ENCODE measurements at regions not wholly inside any gene's neighbourhood (a gene's known extent, or its start where the extent isn't known, plus 50 kb on each side); places are given as distances from the start of the nearest gene placed in this dataset.

DNA sequence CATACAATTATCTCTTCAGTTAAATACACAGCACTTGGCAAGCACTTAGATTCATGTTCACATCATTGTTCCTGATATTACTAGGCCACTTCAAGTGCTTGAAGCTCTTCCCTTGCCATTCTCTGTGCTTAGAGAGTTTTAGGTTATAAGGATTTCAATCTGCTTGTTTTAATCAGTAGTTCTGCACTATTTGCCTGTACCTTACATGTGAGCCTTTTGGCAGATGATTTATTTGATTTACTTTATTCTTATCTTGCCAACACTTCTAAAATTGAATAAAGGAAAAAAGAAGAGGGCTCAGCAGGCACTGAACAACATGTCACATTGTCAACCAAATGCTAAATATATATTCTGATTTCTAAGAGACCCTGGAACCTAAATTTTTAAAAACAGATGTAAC is 363.8 kb upstream of the USP15 start:
- no peak for TF ChIP-seq HNF4G (IDR thresholded peaks at IDR 0.05)
- peak in 1 of 2 donors; percentile 39 for TF ChIP-seq RXRA (IDR thresholded peaks at IDR 0.05)
- TF ChIP-seq JUND (IDR thresholded peaks at IDR 0.05): no peak
- TF ChIP-seq RAD21 (IDR thresholded peaks at IDR 0.05): peak in 1 of 2 donors; percentile 34
- TF ChIP-seq, protein P1, sequence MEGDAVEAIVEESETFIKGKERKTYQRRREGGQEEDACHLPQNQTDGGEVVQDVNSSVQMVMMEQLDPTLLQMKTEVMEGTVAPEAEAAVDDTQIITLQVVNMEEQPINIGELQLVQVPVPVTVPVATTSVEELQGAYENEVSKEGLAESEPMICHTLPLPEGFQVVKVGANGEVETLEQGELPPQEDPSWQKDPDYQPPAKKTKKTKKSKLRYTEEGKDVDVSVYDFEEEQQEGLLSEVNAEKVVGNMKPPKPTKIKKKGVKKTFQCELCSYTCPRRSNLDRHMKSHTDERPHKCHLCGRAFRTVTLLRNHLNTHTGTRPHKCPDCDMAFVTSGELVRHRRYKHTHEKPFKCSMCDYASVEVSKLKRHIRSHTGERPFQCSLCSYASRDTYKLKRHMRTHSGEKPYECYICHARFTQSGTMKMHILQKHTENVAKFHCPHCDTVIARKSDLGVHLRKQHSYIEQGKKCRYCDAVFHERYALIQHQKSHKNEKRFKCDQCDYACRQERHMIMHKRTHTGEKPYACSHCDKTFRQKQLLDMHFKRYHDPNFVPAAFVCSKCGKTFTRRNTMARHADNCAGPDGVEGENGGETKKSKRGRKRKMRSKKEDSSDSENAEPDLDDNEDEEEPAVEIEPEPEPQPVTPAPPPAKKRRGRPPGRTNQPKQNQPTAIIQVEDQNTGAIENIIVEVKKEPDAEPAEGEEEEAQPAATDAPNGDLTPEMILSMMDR (IDR thresholded peaks at IDR 0.05; ENCODE audit: low read depth, low read length, missing input control): no peak
- TF ChIP-seq HNF4A (conservative IDR thresholded peaks at IDR 0.05): peak; percentile 20 to 64
- TF ChIP-seq FOXA2 (IDR thresholded peaks at IDR 0.05): peak; percentile 25
- TF ChIP-seq, protein P2, sequence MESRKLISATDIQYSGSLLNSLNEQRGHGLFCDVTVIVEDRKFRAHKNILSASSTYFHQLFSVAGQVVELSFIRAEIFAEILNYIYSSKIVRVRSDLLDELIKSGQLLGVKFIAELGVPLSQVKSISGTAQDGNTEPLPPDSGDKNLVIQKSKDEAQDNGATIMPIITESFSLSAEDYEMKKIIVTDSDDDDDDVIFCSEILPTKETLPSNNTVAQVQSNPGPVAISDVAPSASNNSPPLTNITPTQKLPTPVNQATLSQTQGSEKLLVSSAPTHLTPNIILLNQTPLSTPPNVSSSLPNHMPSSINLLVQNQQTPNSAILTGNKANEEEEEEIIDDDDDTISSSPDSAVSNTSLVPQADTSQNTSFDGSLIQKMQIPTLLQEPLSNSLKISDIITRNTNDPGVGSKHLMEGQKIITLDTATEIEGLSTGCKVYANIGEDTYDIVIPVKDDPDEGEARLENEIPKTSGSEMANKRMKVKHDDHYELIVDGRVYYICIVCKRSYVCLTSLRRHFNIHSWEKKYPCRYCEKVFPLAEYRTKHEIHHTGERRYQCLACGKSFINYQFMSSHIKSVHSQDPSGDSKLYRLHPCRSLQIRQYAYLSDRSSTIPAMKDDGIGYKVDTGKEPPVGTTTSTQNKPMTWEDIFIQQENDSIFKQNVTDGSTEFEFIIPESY (IDR thresholded peaks at IDR 0.05): no peak
- no peaks in the 10 kb centered on the region for H3K27me3 ChIP-seq (ENCODE audit: control insufficient read depth in 4 of 4, insufficient read depth in 4 of 4, low read length in 3 of 4)
- peak overlapping the region in 1 of 2 donors; percentile 5 for H3K27ac ChIP-seq (ENCODE audit: low read depth in 1 of 2, low read length in 2 of 2)
- H3K36me3 ChIP-seq (ENCODE audit: control insufficient read depth in 4 of 4, insufficient read depth in 3 of 4, low read depth in 1 of 4, low read length in 3 of 4): no peaks in the 10 kb centered on the region
- no peak overlapping the region for H3K9ac ChIP-seq (ENCODE audit: low read depth in 1 of 2, low read length in 2 of 2)
- H3K4me3 ChIP-seq (ENCODE audit: low read depth in 1 of 3, low read length in 3 of 3): no peak overlapping the region
- DNase-seq (ENCODE audit: low spot score): no peak
- H3K9me3 ChIP-seq (ENCODE audit: control insufficient read depth in 4 of 4, low read length in 3 of 4): peaks cover 3 to 10% (median 4%) of the 10 kb centered on the region in 4 donors
- peaks cover 4 to 52% (median 35%) of the 10 kb centered on the region in 4 donors for H3K4me1 ChIP-seq (ENCODE audit: control insufficient read depth in 4 of 4, insufficient read depth in 4 of 4, low read length in 3 of 4)

DNA sequence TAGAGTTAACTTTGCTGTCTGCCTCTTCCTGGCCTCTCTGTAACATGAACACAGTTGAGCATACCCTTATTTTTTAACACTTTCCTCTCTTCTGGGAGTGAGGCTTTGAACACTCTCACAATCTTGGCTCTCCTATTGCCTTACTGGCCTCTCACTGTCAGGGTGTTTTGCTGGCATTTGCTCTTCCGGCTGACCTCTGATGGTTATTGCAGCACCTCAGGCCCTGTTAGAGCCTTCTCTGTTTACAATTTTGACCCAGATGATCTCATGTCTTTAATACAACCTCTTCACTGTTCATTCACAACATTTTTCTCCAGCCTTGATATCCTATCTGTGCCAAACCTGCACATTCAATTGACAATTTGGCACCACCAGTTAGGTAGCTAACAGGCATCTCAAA is 357.8 kb upstream of the USP15 start:
- Histone ChIP-seq H3K36me3 (ENCODE audit: control insufficient read depth in 4 of 4, insufficient read depth in 3 of 4, low read depth in 1 of 4, low read length in 3 of 4) (no peaks in the 10 kb centered on the region), H3K9ac (ENCODE audit: low read depth in 1 of 2, low read length in 2 of 2) (no peak overlapping the region), H3K4me1 (ENCODE audit: control insufficient read depth in 4 of 4, insufficient read depth in 4 of 4, low read length in 3 of 4) (peaks cover 0 to under 1% (median 0%) of the 10 kb centered on the region in 4 donors), H3K27me3 (ENCODE audit: control insufficient read depth in 4 of 4, insufficient read depth in 4 of 4, low read length in 3 of 4) (no peaks in the 10 kb centered on the region), H3K9me3 (ENCODE audit: control insufficient read depth in 4 of 4, low read length in 3 of 4) (peaks cover 3 to 10% (median 4%) of the 10 kb centered on the region in 4 donors), H3K27ac (ENCODE audit: low read depth in 1 of 2, low read length in 2 of 2) (no peak overlapping the region), H3K4me3 (ENCODE audit: low read depth in 1 of 3, low read length in 3 of 3) (no peak overlapping the region)
- DNase-seq (ENCODE audit: low spot score): no peak
- peak in 1 of 2 donors; percentile 16 for TF ChIP-seq HNF4A (conservative IDR thresholded peaks at IDR 0.05)
- TF ChIP-seq, protein P3, sequence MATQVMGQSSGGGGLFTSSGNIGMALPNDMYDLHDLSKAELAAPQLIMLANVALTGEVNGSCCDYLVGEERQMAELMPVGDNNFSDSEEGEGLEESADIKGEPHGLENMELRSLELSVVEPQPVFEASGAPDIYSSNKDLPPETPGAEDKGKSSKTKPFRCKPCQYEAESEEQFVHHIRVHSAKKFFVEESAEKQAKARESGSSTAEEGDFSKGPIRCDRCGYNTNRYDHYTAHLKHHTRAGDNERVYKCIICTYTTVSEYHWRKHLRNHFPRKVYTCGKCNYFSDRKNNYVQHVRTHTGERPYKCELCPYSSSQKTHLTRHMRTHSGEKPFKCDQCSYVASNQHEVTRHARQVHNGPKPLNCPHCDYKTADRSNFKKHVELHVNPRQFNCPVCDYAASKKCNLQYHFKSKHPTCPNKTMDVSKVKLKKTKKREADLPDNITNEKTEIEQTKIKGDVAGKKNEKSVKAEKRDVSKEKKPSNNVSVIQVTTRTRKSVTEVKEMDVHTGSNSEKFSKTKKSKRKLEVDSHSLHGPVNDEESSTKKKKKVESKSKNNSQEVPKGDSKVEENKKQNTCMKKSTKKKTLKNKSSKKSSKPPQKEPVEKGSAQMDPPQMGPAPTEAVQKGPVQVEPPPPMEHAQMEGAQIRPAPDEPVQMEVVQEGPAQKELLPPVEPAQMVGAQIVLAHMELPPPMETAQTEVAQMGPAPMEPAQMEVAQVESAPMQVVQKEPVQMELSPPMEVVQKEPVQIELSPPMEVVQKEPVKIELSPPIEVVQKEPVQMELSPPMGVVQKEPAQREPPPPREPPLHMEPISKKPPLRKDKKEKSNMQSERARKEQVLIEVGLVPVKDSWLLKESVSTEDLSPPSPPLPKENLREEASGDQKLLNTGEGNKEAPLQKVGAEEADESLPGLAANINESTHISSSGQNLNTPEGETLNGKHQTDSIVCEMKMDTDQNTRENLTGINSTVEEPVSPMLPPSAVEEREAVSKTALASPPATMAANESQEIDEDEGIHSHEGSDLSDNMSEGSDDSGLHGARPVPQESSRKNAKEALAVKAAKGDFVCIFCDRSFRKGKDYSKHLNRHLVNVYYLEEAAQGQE (IDR thresholded peaks at IDR 0.05): no peak
- TF ChIP-seq GABPA (IDR thresholded peaks at IDR 0.05 in 1 of 2, conservative IDR thresholded peaks at IDR 0.05 in 1 of 2): no peak
- no peak for TF ChIP-seq YY1 (IDR thresholded peaks at IDR 0.05)
- TF ChIP-seq, protein P4, sequence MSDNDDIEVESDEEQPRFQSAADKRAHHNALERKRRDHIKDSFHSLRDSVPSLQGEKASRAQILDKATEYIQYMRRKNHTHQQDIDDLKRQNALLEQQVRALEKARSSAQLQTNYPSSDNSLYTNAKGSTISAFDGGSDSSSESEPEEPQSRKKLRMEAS (IDR thresholded peaks at IDR 0.05): no peak
- TF ChIP-seq HNF4G (IDR thresholded peaks at IDR 0.05): no peak
- no peak for TF ChIP-seq RXRA (IDR thresholded peaks at IDR 0.05)
- TF ChIP-seq EGR1 (IDR thresholded peaks at IDR 0.05; ENCODE audit: low read depth in 2 of 2): no peak
- 70% methylated on average over 1 of the region's 1 CpG for WGBS
